Lower leg skin (tissue), 4 donors: ENCODE measurements at regions not wholly inside any gene's neighbourhood (a gene's known extent, or its start where the extent isn't known, plus 50 kb on each side); places are given as distances from the start of the nearest gene placed in this dataset.

Source experiments
- DNase-seq, 2 donors: peaks; one replicate each; pipeline ENCODE4 v3.0.0-alpha.2; 2019; ENCODE audit warnings: low spot score in 2 of 2
- H3K4me3 ChIP-seq: fragments of 200-600 bp; sonication (generic); 2 replicates; pipeline ENCODE4 v1.5.1; 2017; ENCODE audit warnings: mild to moderate bottlenecking, low read depth; ENCODE audit not compliant: poor library complexity, severe bottlenecking
- CTCF ChIP-seq, 3 donors: fragments of 450-650 bp; IDR thresholded peaks; one replicate each; pipeline ENCODE4 v1.5.1; 2016; ENCODE audit warnings: antibody characterized with exemption in 3 of 3, mild to moderate bottlenecking in 3 of 3, moderate library complexity in 2 of 3
- POLR2A ChIP-seq, 2 donors: fragments of 450-650 bp; IDR thresholded peaks; one replicate each; pipeline ENCODE4 v1.6.1; 2016 to 2017; ENCODE audit warnings: antibody characterized with exemption in 2 of 2, mild to moderate bottlenecking in 1 of 2, moderate library complexity in 1 of 2
- WGBS, 2 donors: methylation state at CpG; one replicate each; pipeline ENCODE4 v1.1.5; 2018; 5-methylcytosine and 5-hydroxymethylcytosine counted together
- intact Hi-C: fragments of 100-400 bp; cut with DNase I; formaldehyde crosslinking; loops from one replicate; pipeline ENCODE4 v1.15.0; 2023; ENCODE audit warnings: low total_unique reads

DNA sequence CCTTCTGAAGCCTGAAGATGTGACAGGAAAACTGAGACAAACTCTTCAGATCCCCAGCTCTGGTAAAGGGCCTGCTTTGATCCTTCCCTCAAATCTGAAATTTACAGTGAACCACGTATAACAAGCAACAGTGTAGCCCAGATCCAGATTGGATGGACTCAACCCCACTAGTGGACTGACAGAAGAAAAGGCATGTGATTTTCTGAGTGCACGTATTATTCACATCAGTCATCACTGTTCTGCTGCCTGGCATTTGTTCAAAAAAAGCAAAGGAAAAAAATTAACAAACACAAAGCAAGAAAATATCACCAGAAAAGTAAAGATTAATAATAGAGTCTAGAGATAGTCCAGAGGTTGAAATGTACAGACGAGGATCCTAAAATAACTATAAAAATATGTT lies 87.6 kb downstream of the CYRIA start:
- intact Hi-C loops, result no loop called here
- TF ChIP-seq POLR2A (IDR thresholded peaks at IDR 0.05) (no peak), CTCF (IDR thresholded peaks at IDR 0.05) (no peak)
- 69 to 71% methylated on average over 3 of the region's 3 CpGs for WGBS, 2 donors
- H3K4me3 ChIP-seq, result no peak overlapping the region
- no peak for DNase-seq

- TF ChIP-seq CTCF (IDR thresholded peaks at IDR 0.05), result no peak
- TF ChIP-seq POLR2A (IDR thresholded peaks at IDR 0.05), result no peak
- intact Hi-C loops, result no loop called here
- WGBS, 2 donors, result 67 to 69% methylated on average over 3 of the region's 3 CpGs
- H3K4me3 ChIP-seq, result no peak overlapping the region
- DNase-seq, result no peak
Observed at GRCh38 chr2:16570516-16570915, 95.1 kb downstream of the CYRIA start.

DNA sequence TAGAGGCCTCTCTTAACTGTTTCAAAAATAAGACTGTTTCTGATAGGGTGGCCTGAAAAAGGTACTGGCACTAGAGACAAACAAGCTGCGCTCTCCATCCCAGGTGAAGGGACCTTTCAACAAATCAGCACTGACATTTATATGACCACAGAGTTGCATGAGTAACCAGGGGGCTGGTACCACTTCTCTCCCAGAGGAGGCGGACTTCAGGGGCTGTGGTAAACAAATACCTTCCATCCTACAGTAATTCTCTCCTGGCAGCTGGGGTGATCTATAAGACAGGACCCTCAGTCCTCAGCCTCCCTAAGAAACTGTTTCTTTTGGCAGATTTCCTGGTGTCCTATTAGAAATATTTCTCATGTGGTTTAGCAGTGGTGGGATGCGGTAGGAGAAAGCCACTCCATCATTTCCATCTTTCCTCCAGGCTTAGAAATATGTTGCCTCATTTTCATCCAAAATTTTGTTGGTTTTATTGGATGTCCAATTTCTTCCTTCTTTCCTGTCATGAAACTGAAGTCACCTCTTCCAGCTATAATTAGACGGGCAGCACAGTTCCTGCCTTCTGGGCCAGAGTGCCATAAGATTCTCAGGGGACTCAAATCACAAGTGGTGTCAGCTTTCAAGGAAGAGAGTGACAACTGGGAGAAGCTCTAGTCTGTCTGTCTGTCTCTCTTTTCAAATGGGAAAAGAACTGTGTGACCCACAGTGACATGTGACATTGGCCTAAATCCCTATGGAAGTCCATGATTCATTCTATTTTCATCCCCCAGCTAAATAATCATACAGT lies 96.4 kb downstream of the CYRIA start:
- no peak for TF ChIP-seq POLR2A (IDR thresholded peaks at IDR 0.05)
- no peak for TF ChIP-seq CTCF (IDR thresholded peaks at IDR 0.05)
- DNase-seq, result no peak
- intact Hi-C loops, result no loop called here
- H3K4me3 ChIP-seq, result no peak overlapping the region
- WGBS, 2 donors, result 87 to 96% methylated on average over 4 of the region's 4 CpGs

GRCh38 chr2:16566701-16567100 lies 98.9 kb downstream of the CYRIA start:
- no peak overlapping the region for H3K4me3 ChIP-seq
- intact Hi-C loops, result no loop called here
- WGBS, 2 donors, result 82 to 86% methylated on average over 4 of the region's 4 CpGs
- no peak for DNase-seq
- no peak for TF ChIP-seq CTCF (IDR thresholded peaks at IDR 0.05)
- no peak for TF ChIP-seq POLR2A (IDR thresholded peaks at IDR 0.05)

GRCh38 chr2:16565481-16565880 lies 100.2 kb downstream of the CYRIA start:
- intact Hi-C loops, result no loop called here
- 84 to 86% methylated on average over 8 of the region's 8 CpGs for WGBS, 2 donors
- DNase-seq, result no peak
- H3K4me3 ChIP-seq, result no peak overlapping the region
- TF ChIP-seq POLR2A (IDR thresholded peaks at IDR 0.05) (no peak), CTCF (IDR thresholded peaks at IDR 0.05) (no peak)

DNA sequence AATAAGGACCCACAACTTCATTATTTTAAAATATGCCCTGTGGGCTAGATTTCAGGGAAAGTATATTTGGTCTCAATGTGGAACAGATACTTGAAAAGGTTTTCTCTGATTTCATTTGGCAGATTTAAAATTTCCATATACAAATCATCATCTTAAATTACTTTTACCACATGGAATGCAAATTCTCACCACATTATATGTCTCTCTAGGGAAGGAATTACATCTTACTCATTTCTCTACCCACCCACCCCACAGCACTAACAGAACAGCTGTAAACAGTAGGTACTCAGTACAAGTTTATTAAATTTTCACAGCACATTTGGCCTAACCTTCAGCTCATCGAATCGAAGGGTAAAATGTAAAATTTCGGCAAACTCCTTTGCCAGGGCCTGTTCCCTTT lies 104.0 kb downstream of the CYRIA start:
- H3K4me3 ChIP-seq, result no peak overlapping the region
- intact Hi-C loops, result no loop called here
- 92 to 96% methylated on average over 3 of the region's 3 CpGs for WGBS, 2 donors
- DNase-seq, result no peak
- no peak for TF ChIP-seq POLR2A (IDR thresholded peaks at IDR 0.05)
- no peak for TF ChIP-seq CTCF (IDR thresholded peaks at IDR 0.05)
